IMR-90 (cell line): ENCODE measurements at regions not wholly inside any gene's neighbourhood (a gene's known extent, or its start where the extent isn't known, plus 50 kb on each side); places are given as distances from the start of the nearest gene placed in this dataset.

Experiments
- CEBPB ChIP-seq: IDR thresholded peaks from 2 replicates; pipeline ENCODE4 v1.6.1; 2012; ENCODE audit warnings: low read depth, low read length, improper control_type of control experiment
- FOS ChIP-seq: fragments of 150-350 bp; IDR thresholded peaks from 2 replicates; pipeline ENCODE4 v1.6.1; 2016; ENCODE audit warnings: low read depth, low read length
- MAFK ChIP-seq: IDR thresholded peaks from 2 replicates; pipeline ENCODE4 v1.6.1; 2012; ENCODE audit warnings: low read depth, low read length, improper control_type of control experiment
- MXI1 ChIP-seq: IDR thresholded peaks from 2 replicates; pipeline ENCODE4 v1.6.1; 2012; ENCODE audit warnings: low read depth, mild to moderate bottlenecking, low read length, moderate library complexity, borderline replicate concordance
- NFE2L2 ChIP-seq: fragments of 150-350 bp; IDR thresholded peaks from 2 replicates; pipeline ENCODE4 v1.6.1; 2016; ENCODE audit warnings: low read depth, mild to moderate bottlenecking, low read length
- POLR2A ChIP-seq: IDR thresholded peaks from 2 replicates; pipeline ENCODE4 v1.6.1; 2012; ENCODE audit warnings: mild to moderate bottlenecking, low read depth, low read length
- RAD21 ChIP-seq: IDR thresholded peaks from 2 replicates; pipeline ENCODE4 v1.6.1; 2012; ENCODE audit warnings: low read length, improper control_type of control experiment
- RFX5 ChIP-seq: IDR thresholded peaks from 2 replicates; pipeline ENCODE4 v1.8.0; 2012; ENCODE audit warnings: low read depth, mild to moderate bottlenecking, low read length, moderate library complexity
- SMC3 ChIP-seq: fragments of 150-350 bp; IDR thresholded peaks from 2 replicates; pipeline ENCODE4 v1.6.1; 2016; ENCODE audit warnings: low read depth, mild to moderate bottlenecking, antibody characterized with exemption, low read length, moderate library complexity
- TF ChIP-seq, protein P1 (sequence below): conservative IDR thresholded peaks from 2 replicates; pipeline ENCODE4 v1.5.1; 2012; ENCODE audit warnings: mild to moderate bottlenecking, low read depth, low read length, improper control_type of control experiment
- TF ChIP-seq, protein P2 (sequence below): fragments of 150-350 bp; IDR thresholded peaks from 2 replicates; pipeline ENCODE4 v1.6.1; 2016; ENCODE audit warnings: low read depth, mild to moderate bottlenecking, low read length, moderate library complexity, borderline replicate concordance
- TF ChIP-seq, protein P3 (sequence below): fragments of 150-350 bp; IDR thresholded peaks from 2 replicates; pipeline ENCODE4 v1.6.1; 2017; ENCODE audit warnings: mild to moderate bottlenecking, antibody characterized with exemption, low read length, low read depth

DNA sequence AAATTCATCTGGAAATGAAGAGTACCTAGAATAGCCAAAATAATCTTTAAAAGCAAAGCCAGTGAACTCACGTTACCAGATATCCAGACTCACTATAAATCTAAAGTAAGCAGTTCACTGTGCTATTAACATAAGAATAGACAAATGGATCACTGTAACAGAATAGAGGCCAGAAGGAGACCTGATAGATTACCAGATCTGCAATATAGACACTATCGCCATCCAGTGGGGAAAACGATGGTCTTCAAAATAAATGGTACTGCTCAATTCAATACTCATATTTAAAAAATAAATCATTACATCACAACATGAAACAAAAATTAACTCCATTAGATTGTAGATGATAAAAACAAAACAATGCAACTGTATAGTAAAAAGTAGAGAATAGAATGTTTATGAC, 158.6 kb upstream of the CDH8 start:
- TF ChIP-seq RAD21 (no peak), POLR2A (no peak), CEBPB (no peak), RFX5 (no peak), MXI1 (no peak), NFE2L2 (no peak), SMC3 (no peak), MAFK (no peak), FOS (no peak)
- TF ChIP-seq, protein P1, sequence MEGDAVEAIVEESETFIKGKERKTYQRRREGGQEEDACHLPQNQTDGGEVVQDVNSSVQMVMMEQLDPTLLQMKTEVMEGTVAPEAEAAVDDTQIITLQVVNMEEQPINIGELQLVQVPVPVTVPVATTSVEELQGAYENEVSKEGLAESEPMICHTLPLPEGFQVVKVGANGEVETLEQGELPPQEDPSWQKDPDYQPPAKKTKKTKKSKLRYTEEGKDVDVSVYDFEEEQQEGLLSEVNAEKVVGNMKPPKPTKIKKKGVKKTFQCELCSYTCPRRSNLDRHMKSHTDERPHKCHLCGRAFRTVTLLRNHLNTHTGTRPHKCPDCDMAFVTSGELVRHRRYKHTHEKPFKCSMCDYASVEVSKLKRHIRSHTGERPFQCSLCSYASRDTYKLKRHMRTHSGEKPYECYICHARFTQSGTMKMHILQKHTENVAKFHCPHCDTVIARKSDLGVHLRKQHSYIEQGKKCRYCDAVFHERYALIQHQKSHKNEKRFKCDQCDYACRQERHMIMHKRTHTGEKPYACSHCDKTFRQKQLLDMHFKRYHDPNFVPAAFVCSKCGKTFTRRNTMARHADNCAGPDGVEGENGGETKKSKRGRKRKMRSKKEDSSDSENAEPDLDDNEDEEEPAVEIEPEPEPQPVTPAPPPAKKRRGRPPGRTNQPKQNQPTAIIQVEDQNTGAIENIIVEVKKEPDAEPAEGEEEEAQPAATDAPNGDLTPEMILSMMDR = no peak
- TF ChIP-seq, protein P2, sequence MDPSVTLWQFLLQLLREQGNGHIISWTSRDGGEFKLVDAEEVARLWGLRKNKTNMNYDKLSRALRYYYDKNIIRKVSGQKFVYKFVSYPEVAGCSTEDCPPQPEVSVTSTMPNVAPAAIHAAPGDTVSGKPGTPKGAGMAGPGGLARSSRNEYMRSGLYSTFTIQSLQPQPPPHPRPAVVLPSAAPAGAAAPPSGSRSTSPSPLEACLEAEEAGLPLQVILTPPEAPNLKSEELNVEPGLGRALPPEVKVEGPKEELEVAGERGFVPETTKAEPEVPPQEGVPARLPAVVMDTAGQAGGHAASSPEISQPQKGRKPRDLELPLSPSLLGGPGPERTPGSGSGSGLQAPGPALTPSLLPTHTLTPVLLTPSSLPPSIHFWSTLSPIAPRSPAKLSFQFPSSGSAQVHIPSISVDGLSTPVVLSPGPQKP = no peak
- TF ChIP-seq, protein P3, sequence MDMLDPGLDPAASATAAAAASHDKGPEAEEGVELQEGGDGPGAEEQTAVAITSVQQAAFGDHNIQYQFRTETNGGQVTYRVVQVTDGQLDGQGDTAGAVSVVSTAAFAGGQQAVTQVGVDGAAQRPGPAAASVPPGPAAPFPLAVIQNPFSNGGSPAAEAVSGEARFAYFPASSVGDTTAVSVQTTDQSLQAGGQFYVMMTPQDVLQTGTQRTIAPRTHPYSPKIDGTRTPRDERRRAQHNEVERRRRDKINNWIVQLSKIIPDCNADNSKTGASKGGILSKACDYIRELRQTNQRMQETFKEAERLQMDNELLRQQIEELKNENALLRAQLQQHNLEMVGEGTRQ = no peak
